NOMO-1 treated with DMSO at 0.1 percent for 48 hours (cell line): ENCODE measurements at regions not wholly inside any gene's neighbourhood (a gene's known extent, or its start where the extent isn't known, plus 50 kb on each side); places are given as distances from the start of the nearest gene placed in this dataset.
"Not testable (repeated sequence)": the region's sequence is repeated elsewhere in the genome, so short reads cannot be mapped to it uniquely, and the experiment has no call there.

Source experiments
- DNase-seq: peaks from one replicate; lab custom pipeline; 2025; ENCODE audit not compliant: unreplicated experiment; lab: John Stamatoyannopoulos, UW

- not testable (repeated sequence) for DNase-seq
Observed at GRCh38 chr16:33583702-33584101, 124.3 kb downstream of the TP53TG3F start.

DNA sequence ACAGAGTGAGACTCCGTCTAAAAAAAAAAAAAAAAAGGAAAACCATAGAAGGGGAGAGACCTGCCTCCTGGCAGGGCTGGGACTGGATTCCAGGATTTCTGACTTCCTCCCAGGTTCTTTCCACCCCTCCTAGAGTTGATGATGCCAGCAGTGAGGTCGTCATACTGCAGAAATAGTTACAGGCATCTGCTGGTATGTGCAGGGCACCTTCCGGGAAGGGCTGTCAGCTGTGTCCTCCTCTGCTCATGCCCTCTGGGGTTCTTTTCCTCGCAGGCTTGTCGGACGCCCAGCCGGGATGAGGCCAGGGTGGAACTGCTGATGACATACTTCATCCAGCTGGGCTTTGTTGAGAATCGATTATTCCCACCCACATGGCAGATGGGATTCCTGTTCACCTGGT lies 129.2 kb downstream of the TP53TG3F start:
- not testable (repeated sequence) for DNase-seq

DNA sequence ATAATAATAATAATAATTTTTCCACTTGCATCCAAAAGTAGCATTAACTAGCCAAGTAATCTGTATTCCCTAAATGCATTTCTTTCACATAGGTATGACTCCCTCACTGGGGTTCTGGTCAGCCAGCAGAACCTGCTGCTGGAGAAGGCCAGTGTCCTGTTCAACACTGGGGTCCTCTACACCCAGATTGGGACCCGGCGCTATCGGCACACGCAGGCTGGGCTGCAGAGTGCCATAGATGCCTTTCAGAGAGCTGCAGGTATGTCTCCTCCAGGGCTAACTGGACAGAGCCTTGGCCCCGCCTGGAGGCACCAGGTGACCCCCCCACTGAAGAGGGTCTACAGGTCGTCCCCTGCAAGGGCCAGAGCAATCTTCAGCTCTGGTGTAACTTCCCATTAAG lies 133.9 kb downstream of the TP53TG3F start:
- DNase-seq: not testable (repeated sequence)

DNA sequence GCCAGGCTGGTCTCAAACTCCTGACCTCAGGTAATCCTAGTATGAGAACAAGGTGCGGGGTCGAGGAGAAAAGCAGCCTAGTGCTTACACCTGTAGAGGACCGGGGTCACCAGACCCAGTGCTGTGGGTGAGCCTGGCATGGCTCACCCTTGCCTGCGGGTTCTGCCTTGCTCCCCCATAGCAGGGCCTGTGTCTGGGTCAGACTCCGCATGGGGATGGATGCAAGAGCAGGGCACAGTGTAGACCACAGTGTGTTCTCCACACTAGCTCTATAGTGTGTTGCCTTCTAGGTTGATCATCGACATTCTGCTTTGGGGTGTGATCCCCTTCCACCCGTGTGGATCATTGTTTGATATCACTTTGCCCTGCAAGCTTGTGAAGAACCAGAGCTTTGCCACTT lies 135.7 kb downstream of the TP53TG3F start:
- not testable (repeated sequence) for DNase-seq

DNA sequence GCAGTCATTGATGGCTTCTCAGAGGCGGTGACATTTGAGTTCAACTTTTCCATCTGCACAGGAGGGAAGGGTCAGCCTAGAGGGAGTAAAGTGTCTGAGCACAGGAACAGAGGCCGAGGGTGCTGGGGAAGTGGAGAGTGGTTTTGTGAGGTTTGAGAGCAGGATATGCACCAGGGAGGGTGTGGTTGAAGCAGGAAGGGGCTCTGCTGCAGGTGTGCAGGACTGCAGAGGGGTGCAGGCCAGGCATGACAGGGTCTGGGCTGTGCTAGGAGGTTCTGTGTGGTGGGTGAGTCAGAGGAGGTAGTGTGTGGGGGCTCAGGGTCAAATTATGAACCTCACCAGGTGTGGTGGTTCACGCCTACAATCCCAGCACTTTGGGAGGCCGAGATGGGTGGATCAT lies 141.6 kb downstream of the TP53TG3F start:
- DNase-seq: not testable (repeated sequence)

- not testable (repeated sequence) for DNase-seq
Observed at GRCh38 chr16:33623535-33624077, 164.2 kb downstream of the TP53TG3F start.

- DNase-seq: not testable (repeated sequence)
Observed at GRCh38 chr16:33628895-33629294, 169.5 kb downstream of the TP53TG3F start.

DNA sequence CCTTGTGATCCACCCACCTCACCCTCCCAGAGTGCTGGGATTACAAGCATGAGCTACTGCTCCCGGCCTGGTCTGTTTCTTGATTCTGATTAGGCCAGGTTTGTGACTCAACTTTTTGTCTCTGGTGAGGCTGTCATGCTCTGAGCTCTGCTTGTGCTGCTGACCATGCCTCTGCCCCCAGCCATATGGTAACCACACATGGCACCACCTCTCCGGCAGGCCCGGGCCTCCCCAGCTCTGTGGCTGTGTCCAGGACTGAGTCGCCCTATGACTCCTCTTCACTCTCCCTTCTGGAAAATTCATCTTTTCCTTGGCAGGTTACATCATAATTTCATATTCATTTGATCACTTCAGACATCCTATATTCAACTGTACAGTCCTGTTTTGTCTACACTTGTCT lies 172.3 kb downstream of the TP53TG3F start:
- DNase-seq: not testable (repeated sequence)

- DNase-seq: not testable (repeated sequence)
Observed at GRCh38 chr16:33634057-33634456, 174.6 kb downstream of the TP53TG3F start.

DNA sequence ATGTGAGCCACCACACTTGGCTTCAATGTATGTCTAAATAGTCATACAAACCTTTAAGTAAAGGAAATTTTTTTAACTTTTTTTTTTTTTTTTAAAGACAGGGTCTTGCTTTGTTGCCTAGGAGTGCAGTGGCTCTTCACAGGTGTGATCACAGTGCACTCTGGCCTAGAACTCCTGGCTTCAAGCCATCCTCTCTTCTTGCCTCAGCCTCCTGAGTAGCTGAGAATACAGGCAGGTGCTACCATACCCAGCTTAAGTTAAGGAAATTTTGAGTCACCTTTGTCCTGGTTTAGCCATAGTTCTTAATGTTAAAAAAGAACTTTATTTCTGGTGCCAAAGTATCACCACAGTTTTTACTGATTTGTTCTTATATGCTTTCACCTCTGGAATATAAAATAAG lies 177.3 kb downstream of the TP53TG3F start:
- DNase-seq: not testable (repeated sequence)

DNA sequence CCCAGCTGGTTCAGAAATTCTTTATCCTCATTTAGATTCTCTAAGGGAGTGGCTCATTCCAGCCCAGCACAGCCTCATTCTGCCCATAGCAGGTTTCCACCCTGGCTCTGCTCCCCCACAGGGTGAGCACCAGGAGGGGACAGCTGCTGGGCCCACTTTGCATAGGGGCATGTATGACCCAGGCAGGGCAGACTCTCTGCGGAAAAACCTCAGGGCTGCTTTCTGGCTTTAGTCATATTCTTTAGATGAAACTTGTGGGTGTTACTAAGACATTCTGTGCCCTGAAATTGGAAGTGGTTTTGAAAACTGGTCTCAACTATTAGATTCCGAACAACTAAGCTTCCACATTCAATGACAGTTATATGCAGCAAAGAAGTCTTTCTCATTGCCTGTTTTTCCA lies 183.9 kb downstream of the TP53TG3F start:
- DNase-seq: not testable (repeated sequence)

DNA sequence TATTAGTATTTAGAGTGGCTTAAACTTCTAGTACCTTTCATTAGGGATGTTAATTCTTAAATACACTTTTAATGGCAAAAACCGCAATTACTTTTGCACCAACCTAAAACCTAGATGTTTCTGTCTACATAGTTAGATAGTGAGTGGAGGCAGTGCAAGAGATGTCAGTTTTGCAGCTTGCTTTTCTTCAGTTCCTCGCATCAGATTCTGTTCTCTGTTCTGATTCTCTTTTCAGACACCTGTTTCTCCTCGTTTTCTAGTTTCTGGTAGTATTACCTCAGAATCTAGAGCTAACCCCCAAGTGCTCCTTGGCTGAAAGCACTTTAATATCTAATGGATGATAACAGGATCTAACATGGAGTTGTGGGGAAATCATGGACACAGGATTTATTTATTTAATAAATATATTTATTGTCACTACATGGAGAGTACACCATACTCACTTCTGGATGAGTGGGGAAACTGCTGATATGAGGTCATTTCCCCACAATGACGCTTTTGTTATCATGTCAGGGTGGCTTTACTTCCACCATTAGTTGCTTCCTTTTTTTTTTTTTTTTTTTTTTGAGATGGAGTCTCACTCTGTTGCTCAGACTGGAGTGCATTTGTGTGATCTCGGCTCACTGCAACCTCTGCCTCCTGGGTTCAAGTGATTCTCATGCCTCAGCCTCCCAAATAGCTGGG lies 184.4 kb downstream of the TP53TG3F start:
- not testable (repeated sequence) for DNase-seq

GRCh38 chr16:33646386-33646785 lies 187.0 kb downstream of the TP53TG3F start:
- DNase-seq: peak; percentile 26

DNA sequence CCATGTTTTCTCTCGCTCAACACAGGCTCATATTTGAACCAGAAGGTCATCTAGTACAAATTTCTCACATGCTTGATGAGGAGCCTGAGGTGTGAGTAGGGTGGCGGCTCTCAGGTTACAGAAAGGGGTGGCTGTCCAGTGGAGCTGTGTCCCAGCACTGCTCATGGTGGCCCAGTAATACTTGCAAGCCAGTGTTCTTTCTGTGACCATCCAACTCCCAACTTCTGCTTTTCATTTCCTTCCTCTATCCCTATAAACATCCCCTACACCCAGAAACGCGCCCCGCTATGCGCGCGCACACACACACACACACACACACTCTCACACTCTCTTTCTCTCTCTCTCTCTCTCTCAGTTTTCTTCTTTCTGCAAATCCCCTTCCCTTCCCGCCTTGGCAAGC lies 196.3 kb downstream of the TP53TG3F start:
- not testable (repeated sequence) for DNase-seq

GRCh38 chr16:33656394-33656793 lies 197.0 kb downstream of the TP53TG3F start:
- not testable (repeated sequence) for DNase-seq

GRCh38 chr16:33657717-33658116 lies 198.3 kb downstream of the TP53TG3F start:
- not testable (repeated sequence) for DNase-seq

DNA sequence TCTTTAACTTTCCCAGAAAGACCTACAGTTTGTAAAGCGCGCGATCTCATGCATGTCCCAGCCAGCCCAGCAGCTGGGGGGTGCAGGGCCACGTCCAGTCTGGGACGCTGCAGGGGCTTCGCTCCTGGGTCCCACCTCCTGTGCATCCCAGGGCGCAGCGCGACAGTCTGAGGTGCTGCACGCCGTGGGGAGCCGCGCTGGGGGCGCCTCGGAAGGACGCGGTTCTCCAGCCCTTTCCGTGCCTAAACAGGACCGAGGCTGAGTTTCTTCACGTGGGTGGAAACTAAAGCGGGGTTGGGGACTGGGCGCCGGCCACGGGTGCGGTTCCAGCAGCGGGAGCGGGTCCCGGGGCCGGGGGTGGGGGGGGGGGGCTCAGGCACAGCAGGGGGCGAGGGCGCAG lies 221.4 kb downstream of the TP53TG3F start:
- not testable (repeated sequence) for DNase-seq

DNA sequence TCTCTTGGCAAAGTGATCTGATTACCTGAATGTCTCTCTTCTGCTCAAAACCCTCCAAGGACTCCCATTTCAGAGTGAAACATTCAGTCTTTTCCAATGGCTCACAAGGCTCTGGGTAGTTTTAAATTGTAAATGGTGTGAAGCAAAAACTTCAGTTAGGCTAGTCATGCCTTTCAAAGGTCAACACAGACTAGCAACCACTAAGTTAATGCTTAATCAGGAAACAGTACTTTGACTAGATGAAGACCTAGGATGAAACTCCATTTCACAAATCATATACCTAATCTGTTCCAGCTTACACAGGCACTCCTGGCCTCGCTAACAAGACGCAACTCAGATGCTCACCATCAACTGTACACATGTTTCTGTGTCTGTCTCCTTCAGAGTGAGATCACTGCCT lies 240.9 kb downstream of the TP53TG3F start:
- not testable (repeated sequence) for DNase-seq

GRCh38 chr16:33706845-33707590 lies 247.6 kb downstream of the TP53TG3F start:
- DNase-seq: not testable (repeated sequence)

GRCh38 chr16:33707591-33707934 lies 248.2 kb downstream of the TP53TG3F start:
- DNase-seq: not testable (repeated sequence)

DNA sequence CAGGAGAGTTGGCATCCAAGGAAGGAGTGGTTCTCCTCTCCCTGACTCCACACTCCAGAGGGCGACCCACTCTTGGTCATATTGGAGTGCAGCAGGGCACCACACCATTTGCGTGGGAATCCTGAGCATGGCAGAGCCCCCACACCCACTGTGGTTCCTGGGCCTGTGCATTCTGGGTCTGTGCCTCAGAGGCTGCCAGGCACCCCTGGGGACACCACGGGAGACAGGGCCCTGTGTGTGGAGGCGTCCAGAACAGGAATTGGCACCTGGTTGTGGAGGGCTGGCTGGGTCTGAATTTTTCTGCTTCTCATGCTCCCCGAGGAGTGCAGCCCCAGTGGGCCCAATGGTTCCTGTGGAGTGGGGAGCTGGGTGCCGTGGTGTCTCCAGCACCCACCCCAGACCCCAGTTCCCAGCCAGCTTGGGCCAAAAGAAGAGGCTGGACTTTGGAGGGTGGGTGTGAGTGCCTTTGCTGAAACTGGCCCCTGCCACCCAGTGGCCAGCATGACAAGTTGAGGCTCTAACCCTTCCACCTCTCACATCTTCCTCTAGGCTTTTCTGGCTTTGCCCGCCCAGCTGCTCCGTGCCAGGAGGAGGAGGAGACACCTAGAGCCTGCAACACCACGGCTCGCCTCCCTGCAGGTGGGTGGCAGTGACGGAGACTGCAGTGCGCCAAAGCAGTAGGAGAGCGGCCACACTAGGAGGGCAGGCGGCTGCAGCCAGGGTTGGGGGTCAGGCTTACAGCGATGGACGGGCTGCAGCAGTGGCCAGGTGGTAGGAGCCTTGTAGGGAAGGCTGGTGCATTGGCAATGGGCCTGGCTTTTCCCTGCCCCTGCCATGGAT lies 250.7 kb downstream of the TP53TG3F start:
- not testable (repeated sequence) for DNase-seq
